ENCODE measurements at regions not wholly inside any gene's neighbourhood (a gene's known extent, or its start where the extent isn't known, plus 50 kb on each side); places are given as distances from the start of the nearest gene placed in this dataset.
"Not testable (repeated sequence)": the region's sequence is repeated elsewhere in the genome, so short reads cannot be mapped to it uniquely, and the experiment has no call there.

GRCh38 chr11:3583476-3583875 lies 58.3 kb downstream of the ART5 start:
- peak; percentile 4 for DNase-seq (ENCODE audit: low read depth)

DNA sequence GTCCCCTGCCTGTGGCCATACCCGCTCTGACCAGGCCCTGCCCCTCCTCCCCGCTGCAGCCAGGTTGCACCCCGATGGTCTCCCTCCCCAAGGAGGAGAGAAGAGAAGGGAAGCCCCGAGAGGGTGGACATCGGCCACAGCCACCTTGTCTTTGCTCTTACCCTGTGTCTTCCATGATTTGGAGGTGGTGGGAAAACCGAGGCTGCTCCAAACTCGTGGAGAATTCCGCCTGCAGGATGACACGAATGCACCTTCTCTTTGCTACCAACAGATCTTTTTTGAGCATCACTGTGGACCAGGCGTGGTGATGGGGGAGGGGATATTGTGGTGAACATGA lies 60.4 kb downstream of the ART5 start:
- DNase-seq (ENCODE audit: low read depth), result not testable (repeated sequence)

- peak; percentile 5 for DNase-seq (ENCODE audit: low read depth)
These were observed 61.1 kb downstream of the ART5 start for GRCh38 chr11:3580487-3581388.

DNA sequence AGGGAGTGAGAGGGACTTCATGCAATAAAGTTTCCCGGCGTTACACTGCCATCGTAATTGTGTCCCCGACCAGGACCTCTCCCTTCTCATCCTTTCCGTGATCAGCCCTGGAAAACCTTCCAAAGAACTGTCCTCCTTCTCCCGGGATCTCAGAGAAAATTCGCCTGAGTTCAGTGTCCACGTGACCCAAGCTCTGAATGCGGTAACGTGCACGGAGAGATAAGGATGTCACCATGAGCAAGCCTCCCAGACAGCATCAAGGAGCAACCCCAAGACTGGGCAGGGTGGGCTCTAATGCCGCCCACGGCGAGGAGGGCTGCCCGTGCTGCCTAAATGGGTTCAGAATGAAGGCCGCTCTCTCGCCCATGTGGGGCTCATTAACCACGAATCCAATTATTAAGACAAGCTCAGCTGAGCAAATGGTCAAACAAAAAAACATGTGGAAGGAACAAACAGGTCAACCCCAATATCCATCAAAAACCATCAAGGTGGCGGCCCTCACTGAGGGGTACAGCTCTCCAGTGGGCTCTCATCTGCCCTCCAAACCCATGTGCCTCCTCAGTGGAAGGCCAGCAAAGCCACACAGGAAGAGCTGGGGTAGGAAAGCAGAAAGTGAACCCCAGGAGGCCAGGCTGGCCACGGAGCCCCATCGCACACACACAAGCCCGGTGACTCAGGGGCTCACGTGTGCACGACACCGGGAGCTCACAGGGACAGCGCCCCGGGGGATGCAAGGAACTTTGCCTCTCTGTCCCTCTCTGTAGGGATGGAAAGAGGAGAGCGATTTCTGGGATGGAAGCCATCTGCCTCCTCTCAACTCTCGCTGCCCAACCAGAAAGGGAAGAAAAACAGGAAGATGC lies 62.0 kb downstream of the ART5 start:
- DNase-seq (ENCODE audit: low read depth), result not testable (repeated sequence)

- DNase-seq (ENCODE audit: low read depth), result not testable (repeated sequence)
These were observed 65.7 kb downstream of the ART5 start for GRCh38 chr11:3576066-3576604.

GRCh38 chr11:3572976-3573647 lies 68.7 kb downstream of the ART5 start:
- not testable (repeated sequence) for DNase-seq (ENCODE audit: low read depth)

DNA sequence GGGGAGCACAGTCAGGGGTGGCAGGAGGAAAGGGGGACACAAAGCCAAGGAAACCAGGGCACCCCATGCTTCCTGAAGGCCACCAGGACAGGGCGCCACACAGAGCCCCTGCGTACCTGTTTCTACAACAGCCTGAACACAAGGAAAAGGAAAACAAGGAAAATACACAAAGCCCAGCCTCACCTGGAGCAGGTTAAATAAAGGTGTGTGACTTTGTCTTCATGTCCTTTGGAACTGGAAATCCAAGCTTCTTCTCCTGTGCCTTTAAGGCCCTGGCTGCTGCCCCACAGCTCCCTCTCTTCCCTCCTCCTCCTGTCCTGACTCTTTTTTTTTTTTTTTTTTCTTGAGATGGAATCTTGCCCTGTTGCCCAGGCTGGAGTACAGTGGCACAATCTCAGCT lies 70.0 kb downstream of the ART5 start:
- not testable (repeated sequence) for DNase-seq (ENCODE audit: low read depth)

- not testable (repeated sequence) for DNase-seq (ENCODE audit: low read depth)
These were observed 76.0 kb downstream of the ART5 start for GRCh38 chr11:3565838-3566237.

- not testable (repeated sequence) for DNase-seq (ENCODE audit: low read depth)
These were observed 77.4 kb downstream of the ART5 start for GRCh38 chr11:3564383-3564782.

- DNase-seq (ENCODE audit: low read depth), result not testable (repeated sequence)
These were observed 87.2 kb downstream of the ART5 start for GRCh38 chr11:3554621-3555020.

GRCh38 chr11:3544990-3545389 lies 96.8 kb downstream of the ART5 start:
- not testable (repeated sequence) for DNase-seq (ENCODE audit: low read depth)

GRCh38 chr11:3538220-3538619 lies 103.6 kb downstream of the ART5 start:
- not testable (repeated sequence) for DNase-seq (ENCODE audit: low read depth)

DNA sequence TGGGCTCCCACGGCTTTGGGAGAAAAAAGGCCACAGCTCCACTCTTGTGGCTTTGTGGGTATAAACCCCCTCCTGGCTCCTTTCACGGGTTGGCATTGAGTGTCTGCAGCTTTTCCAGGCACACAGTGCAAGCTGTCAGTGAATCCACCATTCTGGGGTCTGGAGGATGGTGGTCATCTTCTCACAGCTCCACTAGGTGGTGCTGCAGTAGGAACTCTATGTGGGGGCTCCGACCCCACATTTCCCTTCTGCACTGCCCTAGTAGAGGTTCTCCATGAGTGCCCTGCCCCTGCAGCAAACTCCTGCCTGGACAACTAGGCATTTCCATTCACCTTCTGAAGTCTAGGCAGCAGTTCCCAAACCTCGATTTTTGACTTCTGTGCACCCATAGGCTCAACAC lies 104.5 kb downstream of the ART5 start:
- not testable (repeated sequence) for DNase-seq (ENCODE audit: low read depth)

GRCh38 chr11:3532958-3533357 lies 108.8 kb downstream of the ART5 start:
- not testable (repeated sequence) for DNase-seq (ENCODE audit: low read depth)

- DNase-seq (ENCODE audit: low read depth), result not testable (repeated sequence)
These were observed 110.5 kb downstream of the ART5 start for GRCh38 chr11:3531280-3531679.

- not testable (repeated sequence) for DNase-seq (ENCODE audit: low read depth)
These were observed 118.2 kb downstream of the ART5 start for GRCh38 chr11:3523567-3523966.

DNA sequence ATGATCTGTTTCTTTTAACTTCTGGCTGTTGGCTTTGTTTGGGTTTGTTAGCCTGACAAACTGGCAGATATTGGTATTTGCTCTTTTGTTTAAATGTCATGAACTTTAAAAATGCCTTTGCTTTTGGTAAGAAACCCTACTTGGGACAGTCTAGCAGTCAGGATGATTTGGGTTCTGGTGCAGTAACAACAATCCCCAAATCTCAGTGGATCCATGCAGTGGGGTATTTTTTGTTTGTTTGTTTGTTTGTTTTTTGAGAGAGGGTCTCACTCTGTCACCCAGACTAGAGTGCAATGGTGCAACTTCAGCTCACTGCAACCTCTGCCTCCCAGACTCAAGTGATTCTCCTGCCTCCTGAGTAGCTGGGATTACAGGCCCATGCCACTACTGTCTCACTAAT lies 120.9 kb downstream of the ART5 start:
- DNase-seq (ENCODE audit: low read depth), result not testable (repeated sequence)

GRCh38 chr11:3519841-3520240 lies 122.0 kb downstream of the ART5 start:
- DNase-seq (ENCODE audit: low read depth), result not testable (repeated sequence)

- DNase-seq (ENCODE audit: low read depth), result not testable (repeated sequence)
These were observed 124.7 kb downstream of the ART5 start for GRCh38 chr11:3516934-3517567.

- not testable (repeated sequence) for DNase-seq (ENCODE audit: low read depth)
These were observed 125.4 kb downstream of the ART5 start for GRCh38 chr11:3516345-3516933.

All from iris pigment epithelial cell (primary cell).